CD4-positive, alpha-beta T cell (primary cell): ENCODE measurements at regions not wholly inside any gene's neighbourhood (a gene's known extent, or its start where the extent isn't known, plus 50 kb on each side); places are given as distances from the start of the nearest gene placed in this dataset.

Experiments used
- ATAC-seq: fragments of 200-7000 bp; cut with Tn5 transposase; one replicate; pipeline ENCODE4 v1.10.0; 2022; ENCODE audit warnings: mild to moderate bottlenecking; ENCODE audit not compliant: poor library complexity
- CTCF ChIA-PET: fragments of 350-600 bp; sonication (Branson Sonifier 250); formaldehyde crosslinking; loops from one replicate; lab custom pipeline; 2021; ENCODE audit warnings: antibody characterized with exemption, inconsistent platforms; lab: Charles Lee
- POLR2A ChIA-PET: fragments of 350-600 bp; sonication (Branson Sonifier 250); formaldehyde crosslinking; loops from one replicate; lab custom pipeline; 2021; ENCODE audit warnings: antibody characterized with exemption, inconsistent platforms; lab: Charles Lee
- DNase-seq, 14 experiments: peaks; one replicate each; pipeline ENCODE4 v3.0.0-alpha.2; 2013 to 2020; ENCODE audit warnings: mixed read lengths in 2 of 14
- H3K27ac ChIP-seq, 2 donors: one replicate each; pipeline versions ENCODE4 v1.5.1 to v1.7.0; 2013; ENCODE audit warnings: low read length in 2 of 2, low read depth in 1 of 2, mild to moderate bottlenecking in 1 of 2
- H3K27me3 ChIP-seq, 2 experiments: 1 replicate in 1 of 2; 2 replicates in 1 of 2; pipeline versions ENCODE4 v1.6.1 to v1.7.0; 2013; ENCODE audit warnings: low read length in 2 of 2, control low read depth in 1 of 2, mild to moderate bottlenecking in 1 of 2, moderate library complexity in 1 of 2; ENCODE audit not compliant: insufficient read depth in 2 of 2, control insufficient read depth in 1 of 2
- H3K36me3 ChIP-seq: one replicate; pipeline ENCODE4 v1.6.1; 2013; ENCODE audit warnings: low read length, control low read depth; ENCODE audit not compliant: insufficient read depth
- H3K4me1 ChIP-seq: one replicate; pipeline ENCODE4 v1.6.1; 2013; ENCODE audit warnings: low read length, control low read depth; ENCODE audit not compliant: insufficient read depth
- H3K4me3 ChIP-seq: one replicate; pipeline ENCODE4 v1.5.1; 2013; ENCODE audit warnings: mild to moderate bottlenecking, low read length, moderate library complexity
- H3K9me3 ChIP-seq, 2 experiments: 1 replicate in 1 of 2; 2 replicates in 1 of 2; pipeline versions ENCODE4 v1.6.1 to v1.7.0; 2013; ENCODE audit warnings: low read length in 2 of 2, mild to moderate bottlenecking in 2 of 2, control low read depth in 1 of 2, moderate library complexity in 1 of 2; ENCODE audit not compliant: control insufficient read depth in 1 of 2, insufficient read depth in 1 of 2
- H3K27ac Mint-ChIP-seq: one replicate; pipeline ENCODE4 v1.8.0; 2020; ENCODE audit warnings: mixed read lengths
- H3K27me3 Mint-ChIP-seq: one replicate; pipeline ENCODE4 v1.8.0; 2021; ENCODE audit warnings: mixed read lengths
- H3K36me3 Mint-ChIP-seq: one replicate; pipeline ENCODE4 v1.8.0; 2021; ENCODE audit warnings: low read depth, mixed read lengths
- H3K4me1 Mint-ChIP-seq: one replicate; pipeline ENCODE4 v1.8.0; 2021; ENCODE audit warnings: low read depth, mixed read lengths
- H3K4me3 Mint-ChIP-seq: one replicate; pipeline ENCODE4 v1.8.0; 2020; ENCODE audit warnings: mild to moderate bottlenecking, mixed read lengths
- H3K9me3 Mint-ChIP-seq: one replicate; pipeline ENCODE4 v1.8.0; 2020; ENCODE audit warnings: mixed read lengths
- intact Hi-C, 2 experiments: fragments of 100-400 bp; cut with DNase I in 1 of 2; cut with micrococcal nuclease in 1 of 2; formaldehyde crosslinking; loops; one replicate each; pipeline versions ENCODE4 v1.15.1 to v1.9.0; 2023 to 2025; cut with DNase I, micrococcal nuclease
- TF ChIP-seq, protein P1 (sequence below): fragments of 200-600 bp; IDR thresholded peaks from one replicate; pipeline ENCODE4 v1.8.0; 2022; ENCODE audit warnings: antibody characterized with exemption, mild to moderate bottlenecking

GRCh38 chr14:30143627-30144026 is 216.0 kb upstream of the PRKD1 start:
- Histone ChIP-seq H3K27me3 (no peaks in the 10 kb centered on the region), H3K4me3 (no peak overlapping the region), H3K36me3 (no peaks in the 10 kb centered on the region), H3K27ac (no peak overlapping the region), H3K4me1 (no peaks in the 10 kb centered on the region), H3K9me3 (peaks cover 10 to 22% of the 10 kb centered on the region in 2 experiments)
- TF ChIP-seq, protein P1, sequence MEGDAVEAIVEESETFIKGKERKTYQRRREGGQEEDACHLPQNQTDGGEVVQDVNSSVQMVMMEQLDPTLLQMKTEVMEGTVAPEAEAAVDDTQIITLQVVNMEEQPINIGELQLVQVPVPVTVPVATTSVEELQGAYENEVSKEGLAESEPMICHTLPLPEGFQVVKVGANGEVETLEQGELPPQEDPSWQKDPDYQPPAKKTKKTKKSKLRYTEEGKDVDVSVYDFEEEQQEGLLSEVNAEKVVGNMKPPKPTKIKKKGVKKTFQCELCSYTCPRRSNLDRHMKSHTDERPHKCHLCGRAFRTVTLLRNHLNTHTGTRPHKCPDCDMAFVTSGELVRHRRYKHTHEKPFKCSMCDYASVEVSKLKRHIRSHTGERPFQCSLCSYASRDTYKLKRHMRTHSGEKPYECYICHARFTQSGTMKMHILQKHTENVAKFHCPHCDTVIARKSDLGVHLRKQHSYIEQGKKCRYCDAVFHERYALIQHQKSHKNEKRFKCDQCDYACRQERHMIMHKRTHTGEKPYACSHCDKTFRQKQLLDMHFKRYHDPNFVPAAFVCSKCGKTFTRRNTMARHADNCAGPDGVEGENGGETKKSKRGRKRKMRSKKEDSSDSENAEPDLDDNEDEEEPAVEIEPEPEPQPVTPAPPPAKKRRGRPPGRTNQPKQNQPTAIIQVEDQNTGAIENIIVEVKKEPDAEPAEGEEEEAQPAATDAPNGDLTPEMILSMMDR, result no peak
- H3K9me3 Mint-ChIP-seq, result peaks cover 19% of the 10 kb centered on the region
- POLR2A ChIA-PET, result no interaction called here
- no peak overlapping the region for H3K4me3 Mint-ChIP-seq
- DNase-seq (no peak), ATAC-seq (no peak)
- no peaks in the 10 kb centered on the region for H3K27me3 Mint-ChIP-seq
- no peaks in the 10 kb centered on the region for H3K4me1 Mint-ChIP-seq
- CTCF ChIA-PET, result interaction anchor here (0.5 kb wide), 1 partner anchor 48 kb away, joined by 3 read pairs; no protein-coding TSS in a partner anchor
- H3K36me3 Mint-ChIP-seq, result no peaks in the 10 kb centered on the region
- intact Hi-C loops, result no loop called here
- H3K27ac Mint-ChIP-seq, result no peak overlapping the region

- Histone ChIP-seq H3K9me3 (no peaks in the 10 kb centered on the region), H3K4me3 (no peak overlapping the region), H3K27ac (no peak overlapping the region), H3K36me3 (no peaks in the 10 kb centered on the region), H3K4me1 (no peaks in the 10 kb centered on the region), H3K27me3 (no peaks in the 10 kb centered on the region)
- H3K27me3 Mint-ChIP-seq, result no peaks in the 10 kb centered on the region
- no peak overlapping the region for H3K27ac Mint-ChIP-seq
- TF ChIP-seq, protein P1, result no peak
- no peaks in the 10 kb centered on the region for H3K4me1 Mint-ChIP-seq
- H3K9me3 Mint-ChIP-seq, result peaks cover 8% of the 10 kb centered on the region
- no peak overlapping the region for H3K4me3 Mint-ChIP-seq
- POLR2A ChIA-PET, result no interaction called here
- intact Hi-C loops, result no loop called here
- no peaks in the 10 kb centered on the region for H3K36me3 Mint-ChIP-seq
- CTCF ChIA-PET, result no interaction called here
- no peak for DNase-seq
- ATAC-seq, result no peak
Measured at GRCh38 chr14:30153717-30154116, 226.1 kb upstream of the PRKD1 start.

DNA sequence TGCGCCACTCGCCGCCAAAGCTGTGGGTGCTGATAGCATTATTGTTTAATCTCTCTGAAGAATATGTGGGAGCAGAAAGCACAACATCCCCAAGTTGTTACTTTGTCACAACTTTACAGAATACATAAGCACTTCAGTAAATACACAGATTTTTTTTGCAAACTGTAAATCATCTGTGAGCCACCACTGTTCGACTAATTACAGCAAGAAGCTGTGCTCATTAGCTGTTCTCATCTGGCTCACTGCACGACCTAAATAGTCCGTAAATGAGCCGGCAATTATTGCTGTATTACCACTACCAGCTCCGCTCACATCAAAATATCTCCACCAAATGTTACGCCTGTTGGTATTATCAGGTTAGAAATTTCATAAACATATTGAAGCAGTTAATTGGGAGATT is 228.9 kb upstream of the PRKD1 start:
- ChIA-PET POLR2A (no interaction called here), CTCF (no interaction called here)
- Mint-ChIP-seq H3K4me1 (no peaks in the 10 kb centered on the region), H3K4me3 (no peak overlapping the region), H3K36me3 (no peaks in the 10 kb centered on the region), H3K27ac (no peak overlapping the region), H3K27me3 (no peaks in the 10 kb centered on the region), H3K9me3 (peaks cover 8% of the 10 kb centered on the region)
- intact Hi-C loops, result no loop called here
- Histone ChIP-seq H3K27me3 (no peaks in the 10 kb centered on the region), H3K36me3 (no peaks in the 10 kb centered on the region), H3K27ac (no peak overlapping the region), H3K4me1 (no peaks in the 10 kb centered on the region), H3K4me3 (no peak overlapping the region), H3K9me3 (no peaks in the 10 kb centered on the region)
- ATAC-seq, result no peak
- no peak for DNase-seq
- TF ChIP-seq, protein P1, result no peak
